ENCODE measurements at regions not wholly inside any gene's neighbourhood (a gene's known extent, or its start where the extent isn't known, plus 50 kb on each side); places are given as distances from the start of the nearest gene placed in this dataset.

- TF ChIP-seq CTCF (conservative IDR thresholded peaks at IDR 0.05; ENCODE audit: low read depth, low read length) (no peak), CEBPB (IDR thresholded peaks at IDR 0.05; ENCODE audit: low read depth, low read length) (no peak), RAD21 (IDR thresholded peaks at IDR 0.05; ENCODE audit: low read length) (no peak), POLR2A (IDR thresholded peaks at IDR 0.05; ENCODE audit: low read depth, low read length) (no peak), USF2 (IDR thresholded peaks at IDR 0.05; ENCODE audit: low read depth, low read length) (no peak), ELK1 (IDR thresholded peaks at IDR 0.05; ENCODE audit: borderline replicate concordance, low read depth, low read length) (no peak), RFX5 (IDR thresholded peaks at IDR 0.05; ENCODE audit: low read depth, low read length) (no peak), MAFK (IDR thresholded peaks at IDR 0.05; ENCODE audit: low read depth, low read length) (no peak), SMC3 (IDR thresholded peaks at IDR 0.05; ENCODE audit: low read depth, low read length) (no peak)
Observed at GRCh38 chr20:1710484-1710883, 52.9 kb upstream of the SIRPG start.

Measured in IMR-90 (cell line).